Muscle of arm (tissue), 1 donor: ENCODE measurements at regions not wholly inside any gene's neighbourhood (a gene's known extent, or its start where the extent isn't known, plus 50 kb on each side); places are given as distances from the start of the nearest gene placed in this dataset.

ENCODE experiments used
- DNase-seq: peaks from one replicate; pipeline ENCODE4 v3.0.0-alpha.2; 2013

DNA sequence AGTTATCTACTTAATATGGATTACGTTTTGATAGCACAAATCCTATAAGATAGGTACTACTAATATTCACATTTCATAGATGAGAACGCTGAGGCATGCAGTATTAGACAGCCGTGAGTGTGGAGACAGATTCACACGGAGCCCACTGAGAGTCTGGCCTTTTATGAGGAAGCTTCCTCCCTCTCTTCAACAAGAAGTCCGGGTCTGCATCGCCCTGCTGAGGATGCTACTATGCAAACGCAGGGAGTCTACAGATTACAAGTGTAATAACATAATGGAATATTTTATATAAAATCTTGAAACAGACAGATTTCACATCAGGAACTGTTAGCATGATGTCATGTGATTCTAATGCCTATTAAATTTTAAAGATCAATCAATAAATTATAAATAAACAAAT lies 255.9 kb upstream of the GLI3 start:
- no peak for DNase-seq

DNA sequence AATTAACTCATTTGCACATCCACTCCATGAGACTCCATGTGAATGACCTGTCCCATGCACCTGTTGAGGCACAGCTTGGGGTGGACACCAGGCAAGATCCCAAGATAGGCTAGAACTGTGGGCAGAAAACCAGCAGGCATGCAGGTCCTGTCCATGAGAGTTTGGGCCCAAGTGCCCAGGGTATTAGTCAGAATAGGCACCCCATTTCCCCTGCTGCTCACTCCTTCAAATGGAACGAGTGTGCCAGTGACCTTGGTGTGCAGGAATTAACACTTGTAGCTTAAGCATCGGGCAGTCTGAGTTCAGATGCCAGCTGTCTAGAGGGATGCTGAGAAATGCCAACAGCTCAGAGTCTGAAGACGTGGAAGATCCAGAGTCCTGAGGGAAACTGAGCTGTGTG lies 254.1 kb upstream of the GLI3 start:
- DNase-seq, result no peak

GRCh38 chr7:42489299-42489698 lies 252.3 kb upstream of the GLI3 start:
- no peak for DNase-seq

GRCh38 chr7:42485301-42485766 lies 248.3 kb upstream of the GLI3 start:
- DNase-seq, result no peak

DNA sequence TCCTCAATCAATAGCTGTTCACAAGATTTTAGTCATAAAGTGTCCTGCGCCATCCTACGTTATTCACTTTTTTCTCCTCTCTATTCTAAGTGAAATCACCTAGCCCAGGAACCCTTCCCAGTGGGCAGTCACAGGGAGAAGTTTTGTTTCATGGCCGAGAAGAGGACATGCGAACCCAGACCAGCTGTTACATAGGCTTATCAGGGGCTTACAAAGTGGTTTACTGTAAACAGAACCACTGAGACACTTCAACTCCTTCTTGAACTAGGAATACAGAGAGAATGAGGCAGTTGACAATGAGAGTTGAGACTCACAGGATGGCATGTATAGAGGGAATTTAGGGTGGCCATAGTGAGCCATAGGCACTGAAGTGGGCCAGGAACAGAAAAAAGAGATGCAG lies 246.9 kb upstream of the GLI3 start:
- DNase-seq, result no peak

DNA sequence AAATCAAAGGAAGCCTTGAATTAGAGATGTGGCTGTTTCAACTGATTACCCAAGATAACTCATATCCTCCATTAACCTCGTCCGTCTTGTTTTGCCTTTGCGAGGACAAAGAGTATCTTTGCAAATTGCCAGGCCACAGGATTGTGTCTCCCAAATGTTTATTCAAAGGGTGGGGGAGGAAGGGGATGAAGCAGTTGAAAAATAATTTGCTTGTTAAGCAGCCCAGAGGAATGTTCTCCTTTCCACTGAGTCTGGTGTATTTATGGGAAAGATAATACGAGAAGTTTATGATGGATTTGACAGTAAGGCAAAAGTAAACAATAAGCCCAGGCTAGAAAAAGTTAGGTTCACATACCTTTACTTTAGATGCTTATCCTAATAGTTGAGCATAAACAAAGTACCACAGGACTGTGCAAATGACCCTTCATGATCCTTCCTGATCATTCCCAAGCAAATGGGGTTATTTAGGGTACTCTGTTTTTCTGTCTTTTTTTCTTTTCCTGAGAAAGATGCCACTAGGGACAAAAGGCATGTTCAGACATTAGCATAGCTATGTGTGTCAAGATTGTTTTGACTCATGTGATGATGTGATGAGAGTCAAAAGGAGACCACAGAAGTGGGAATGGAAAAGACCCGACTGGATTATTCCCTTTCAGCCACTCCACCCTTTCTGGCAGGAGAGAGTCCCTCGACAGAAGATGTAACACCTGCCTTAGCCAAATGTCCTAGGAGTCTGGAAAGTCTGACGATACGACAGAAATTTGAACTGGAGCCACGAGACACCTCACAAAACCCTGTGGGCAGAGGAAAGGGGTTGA lies 243.0 kb upstream of the GLI3 start:
- DNase-seq, result peak; percentile 36

- DNase-seq, result no peak
These were observed 242.4 kb upstream of the GLI3 start for GRCh38 chr7:42479452-42479815.

GRCh38 chr7:42478717-42479116 lies 241.7 kb upstream of the GLI3 start:
- DNase-seq, result no peak

- DNase-seq, result no peak
These were observed 239.2 kb upstream of the GLI3 start for GRCh38 chr7:42476255-42476654.

DNA sequence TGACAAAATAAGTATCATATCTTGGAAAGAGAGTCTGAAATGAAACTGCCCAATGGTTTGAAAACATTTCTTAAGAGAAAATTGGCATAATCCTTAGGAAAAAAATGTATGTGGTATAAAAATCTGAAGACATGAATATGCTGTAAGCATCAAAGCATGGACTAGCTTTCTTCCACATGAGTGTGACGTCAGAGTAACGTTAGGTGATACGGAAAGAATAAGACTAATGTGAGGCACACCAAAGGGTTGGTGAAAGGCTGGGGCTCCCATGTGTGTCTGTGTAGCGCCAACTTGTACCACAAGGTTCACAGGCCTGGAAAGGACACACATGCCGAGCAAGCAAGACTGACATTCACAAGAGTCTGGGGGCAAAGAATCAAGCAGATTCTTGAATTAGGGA lies 238.1 kb upstream of the GLI3 start:
- DNase-seq, result no peak

- no peak for DNase-seq
These were observed 236.1 kb upstream of the GLI3 start for GRCh38 chr7:42473099-42473498.

GRCh38 chr7:42471573-42472174 lies 234.7 kb upstream of the GLI3 start:
- no peak for DNase-seq

DNA sequence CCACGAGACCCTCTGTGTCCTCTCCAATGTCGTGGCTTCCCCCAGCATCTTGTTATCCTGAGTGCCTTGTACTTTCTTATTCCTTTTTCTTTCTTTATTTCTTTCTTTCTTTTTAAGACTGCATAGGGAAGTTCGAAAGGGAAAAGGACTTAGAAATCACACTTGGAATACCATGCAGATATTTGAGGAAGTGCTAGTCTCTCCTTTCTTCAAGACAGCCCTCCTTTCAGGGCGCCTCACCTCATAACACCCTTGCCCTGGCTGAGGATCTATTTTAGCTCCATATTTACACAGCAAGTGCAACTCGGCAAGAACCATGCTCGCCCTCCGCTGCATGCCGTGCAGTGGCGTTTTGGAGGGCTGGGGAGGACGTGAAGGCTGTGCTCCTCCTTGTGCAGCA lies 232.3 kb upstream of the GLI3 start:
- DNase-seq, result no peak

DNA sequence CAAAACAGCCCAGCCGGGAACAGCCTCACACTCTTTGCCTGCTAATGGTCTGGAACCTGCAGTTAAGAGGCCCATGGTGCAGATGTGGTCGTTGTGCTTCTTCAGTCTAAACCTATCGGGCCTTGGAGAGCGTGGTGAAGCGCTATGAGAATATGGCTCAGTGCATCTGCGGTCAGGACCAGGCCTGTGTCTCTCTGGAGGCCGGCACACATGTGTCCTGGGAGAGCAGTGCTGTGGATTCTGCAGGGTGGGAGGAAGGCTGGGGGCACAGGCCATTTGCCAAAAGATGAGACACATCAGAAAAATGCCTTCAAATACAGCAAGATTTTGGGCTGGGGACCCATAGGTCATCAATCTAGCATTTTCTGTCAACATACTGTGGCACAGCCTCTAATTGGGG lies 231.5 kb upstream of the GLI3 start:
- DNase-seq, result no peak

GRCh38 chr7:42461537-42461936 lies 224.5 kb upstream of the GLI3 start:
- no peak for DNase-seq

GRCh38 chr7:42460933-42461332 lies 223.9 kb upstream of the GLI3 start:
- no peak for DNase-seq

DNA sequence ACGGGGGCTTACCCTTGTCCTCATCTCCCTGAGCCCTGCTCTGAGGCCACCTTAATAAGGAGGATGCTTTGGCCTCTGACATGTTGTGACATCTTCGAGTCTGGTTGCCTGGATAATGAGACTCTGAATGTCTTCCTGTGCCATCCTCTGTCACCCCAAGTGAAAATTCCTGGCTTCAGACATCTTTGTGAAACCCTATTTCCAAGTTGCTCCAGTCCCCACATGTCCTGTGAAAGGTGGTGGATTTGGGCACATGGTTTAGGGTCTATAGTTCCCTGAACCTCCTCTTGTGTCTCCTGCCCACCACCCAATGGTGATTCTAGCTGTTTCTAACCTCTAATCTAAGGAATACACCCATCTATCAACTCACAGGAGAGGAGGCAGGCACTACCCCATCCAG lies 223.1 kb upstream of the GLI3 start:
- DNase-seq, result no peak

DNA sequence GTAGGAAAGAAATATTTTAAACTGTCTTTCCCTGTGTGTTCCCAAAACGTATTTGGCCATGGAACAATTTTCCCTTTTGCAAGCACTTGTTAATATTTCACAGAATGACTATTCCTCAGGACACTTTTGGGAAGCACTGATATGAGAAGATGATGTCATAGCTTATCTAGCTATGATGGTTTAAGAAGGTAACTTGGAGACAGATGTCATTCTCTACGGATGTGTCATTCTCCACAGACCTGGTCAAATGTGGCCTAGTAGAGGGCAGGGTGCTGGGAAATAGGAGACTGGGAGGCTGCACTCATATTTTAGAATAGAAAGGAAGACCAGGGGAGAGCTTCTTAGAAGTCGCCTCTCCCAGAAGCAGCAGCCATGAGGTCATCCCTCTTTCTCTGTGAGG lies 220.7 kb upstream of the GLI3 start:
- no peak for DNase-seq

GRCh38 chr7:42456756-42457276 lies 219.8 kb upstream of the GLI3 start:
- no peak for DNase-seq

DNA sequence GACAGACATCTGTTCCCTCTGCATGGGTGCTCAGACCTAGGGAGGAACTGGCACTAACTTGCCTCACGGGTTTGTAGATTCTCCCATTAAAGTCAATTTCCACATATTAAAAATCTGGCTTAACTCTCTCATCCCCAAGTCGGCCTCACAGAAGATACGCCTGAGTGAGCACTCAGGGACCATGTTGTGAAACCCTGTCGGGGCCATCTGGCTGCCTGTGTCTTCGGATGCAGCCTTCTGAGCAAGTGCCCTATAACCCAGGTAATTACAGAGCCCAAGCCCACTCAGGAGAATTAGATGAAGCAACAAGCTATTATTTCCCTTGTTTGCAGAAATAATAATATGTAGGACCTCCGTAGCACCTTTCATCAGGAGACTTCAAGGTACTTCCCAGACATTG lies 219.3 kb upstream of the GLI3 start:
- no peak for DNase-seq

DNA sequence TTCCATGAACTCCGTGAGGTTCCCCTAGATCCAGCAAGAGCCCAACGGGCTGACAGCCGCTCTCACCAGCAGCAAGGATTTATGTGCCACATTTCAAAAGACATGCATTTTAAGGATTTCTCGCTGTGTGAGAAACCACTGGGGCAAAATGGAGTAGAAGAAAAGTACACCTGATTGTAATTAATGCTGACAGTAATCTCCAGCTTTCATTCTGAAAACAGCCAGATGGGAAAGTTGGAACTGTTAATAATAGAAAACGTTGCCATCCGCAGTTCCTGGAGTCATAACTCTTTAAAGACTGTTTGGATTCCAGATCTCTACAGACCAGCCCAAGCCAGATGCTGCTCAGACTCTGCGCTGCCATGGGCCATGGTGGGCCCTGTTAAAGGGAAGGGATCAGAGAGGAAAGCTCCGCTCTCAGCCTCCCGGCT lies 216.9 kb upstream of the GLI3 start:
- DNase-seq, result peak; percentile 54

- no peak for DNase-seq
These were observed 215.3 kb upstream of the GLI3 start for GRCh38 chr7:42452356-42452755.

- DNase-seq, result no peak
These were observed 212.4 kb upstream of the GLI3 start for GRCh38 chr7:42449431-42449830.

DNA sequence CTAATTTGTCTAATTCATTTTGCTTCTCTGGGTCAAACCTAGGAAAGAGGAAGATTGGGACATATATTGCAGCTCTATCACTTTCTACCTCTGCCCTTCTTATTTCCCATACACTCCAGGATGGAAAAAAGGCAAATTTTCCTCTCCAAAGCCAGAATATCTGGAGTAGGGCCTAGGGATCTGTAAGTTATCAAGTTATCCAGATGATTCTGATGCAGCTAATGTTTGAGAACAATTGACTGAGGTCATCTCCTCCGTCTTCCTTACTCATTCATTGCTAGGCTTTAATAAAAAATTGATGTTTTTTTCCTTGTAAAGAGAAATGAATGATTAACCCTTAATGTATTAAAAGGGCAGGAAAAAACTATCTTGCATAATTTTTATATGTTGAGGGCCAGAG lies 211.9 kb upstream of the GLI3 start:
- DNase-seq, result peak; percentile 29
